ENCODE measurements at regions not wholly inside any gene's neighbourhood (a gene's known extent, or its start where the extent isn't known, plus 50 kb on each side); places are given as distances from the start of the nearest gene placed in this dataset.
"Not testable (repeated sequence)": the region's sequence is repeated elsewhere in the genome, so short reads cannot be mapped to it uniquely, and the experiment has no call there.

DNA sequence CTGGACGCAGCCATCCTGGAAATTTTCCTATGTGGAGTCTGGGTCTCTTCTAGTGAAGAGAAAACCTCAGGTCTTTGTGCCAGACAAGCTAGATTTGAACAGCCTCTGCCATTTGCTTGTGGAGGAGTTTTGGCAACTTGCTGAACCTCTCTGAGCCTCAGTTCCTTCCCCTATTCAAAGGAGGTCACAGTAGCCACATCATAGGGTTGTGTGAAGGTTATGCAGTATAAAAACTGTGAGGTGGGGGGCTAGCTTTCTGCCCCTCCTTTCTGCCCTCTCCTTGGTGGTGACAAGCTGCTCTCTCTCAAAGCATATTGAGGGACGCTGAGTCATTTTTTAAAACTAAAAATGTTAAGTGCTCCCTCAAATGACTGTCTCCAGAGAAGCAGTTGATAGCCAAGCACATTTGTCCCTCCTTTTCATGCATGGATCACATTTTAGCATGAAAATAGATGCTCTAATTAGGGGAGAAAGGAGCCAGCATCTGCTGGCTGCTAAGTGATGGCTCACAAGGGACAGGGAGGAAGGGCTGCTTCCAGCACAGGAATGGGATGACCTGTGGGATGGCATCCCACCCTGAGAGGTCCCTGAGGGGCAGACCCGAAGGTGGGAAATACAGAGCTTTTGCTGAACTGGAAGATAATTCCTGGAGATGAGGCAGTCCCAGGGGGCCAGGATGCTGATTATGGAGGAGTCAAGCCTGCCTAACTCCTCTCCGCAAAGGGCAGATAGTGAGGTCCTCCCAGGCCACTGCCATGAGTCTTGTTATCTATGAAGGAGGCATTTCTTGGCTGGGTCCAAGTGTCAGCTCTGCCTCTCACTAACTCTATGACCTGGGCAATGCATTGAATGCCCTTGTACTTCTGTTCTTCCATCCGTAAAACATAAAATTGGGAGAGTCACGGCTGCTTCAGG lies 218.8 kb downstream of the RAB11FIP4 start:
- FAIRE-seq, result no peak

DNA sequence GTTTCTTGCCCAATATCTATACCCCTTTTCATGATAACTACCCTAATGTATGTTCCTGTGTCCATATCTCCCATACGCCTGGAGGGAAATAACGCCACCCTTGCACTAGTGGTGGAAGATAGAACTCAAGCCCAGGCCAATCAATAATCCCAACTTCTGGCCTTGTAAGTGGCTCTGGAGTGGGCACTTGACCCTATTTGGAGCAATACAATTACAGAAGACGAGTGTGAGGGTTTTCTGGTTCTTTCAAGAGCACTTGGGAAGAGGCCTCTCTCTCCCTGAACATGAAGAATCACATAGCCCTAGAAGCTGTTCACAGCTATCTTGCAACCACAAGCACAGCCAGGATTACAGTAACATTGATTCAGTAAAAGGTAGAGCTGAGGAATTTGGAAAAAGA lies 217.9 kb downstream of the RAB11FIP4 start:
- FAIRE-seq, result no peak

DNA sequence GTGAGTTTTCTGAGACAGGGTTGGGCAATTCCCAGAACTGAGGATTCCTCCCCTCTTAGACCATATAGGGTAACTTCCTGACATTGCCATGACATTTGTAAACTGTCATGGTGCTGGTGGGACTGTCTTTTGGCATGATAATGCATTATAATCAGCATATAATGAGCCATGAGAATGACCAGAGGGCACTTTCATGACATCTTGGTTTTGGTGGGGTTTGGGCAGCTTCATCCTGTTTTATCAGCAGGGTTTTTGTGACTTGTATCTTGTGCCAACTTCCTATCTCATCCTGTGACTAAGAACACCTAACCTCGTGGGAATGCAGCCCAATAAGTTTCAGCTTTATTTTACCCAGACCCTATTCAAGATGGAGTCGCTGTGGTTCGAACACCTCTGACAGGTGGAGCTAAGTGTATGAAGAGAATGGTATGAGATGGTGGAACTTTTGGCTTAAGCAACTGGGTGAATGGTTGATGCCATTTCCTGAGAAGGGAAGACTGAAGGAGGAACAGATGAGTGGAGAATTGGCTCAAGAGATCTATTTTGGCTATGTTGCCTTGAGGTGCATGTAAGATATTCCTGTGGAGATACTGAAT lies 217.3 kb downstream of the RAB11FIP4 start:
- no peak for FAIRE-seq

DNA sequence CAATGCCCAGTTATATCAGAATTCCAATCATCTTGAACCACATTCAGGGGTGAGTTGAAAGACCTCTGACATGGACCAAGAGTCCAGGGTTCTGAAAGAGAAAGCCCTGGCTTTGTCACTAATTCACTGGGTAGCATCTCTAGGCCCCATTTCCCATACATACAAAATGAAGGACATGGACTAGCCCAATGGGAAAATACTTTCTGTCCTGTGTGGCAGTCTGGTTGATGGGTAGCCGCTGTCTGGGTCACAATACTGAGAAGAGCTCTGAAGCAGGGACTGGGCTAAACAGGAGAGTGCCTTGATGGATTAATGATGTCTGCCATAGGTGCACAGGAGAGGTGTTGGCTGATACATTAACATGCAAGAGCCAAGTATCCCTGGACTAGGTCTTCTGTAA lies 214.3 kb downstream of the RAB11FIP4 start:
- no peak for FAIRE-seq

DNA sequence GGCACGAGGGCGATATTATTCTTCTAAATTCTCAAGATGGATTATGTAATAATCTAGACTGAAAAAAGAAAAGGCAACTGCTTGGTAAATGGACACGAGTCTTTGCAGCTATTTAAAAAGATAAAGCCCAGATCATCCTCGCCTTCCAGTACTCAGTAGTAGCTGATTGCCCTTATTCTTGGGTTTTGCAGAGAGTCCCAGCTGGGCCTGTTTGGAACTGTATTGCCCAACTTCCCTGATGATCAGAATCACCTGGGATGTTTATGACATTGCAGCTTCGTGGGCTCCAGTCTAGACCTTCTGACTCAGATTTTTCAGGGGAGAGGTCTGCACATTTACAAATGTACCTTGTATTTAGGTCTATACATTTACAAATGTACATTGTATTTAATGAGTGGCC lies 213.5 kb downstream of the RAB11FIP4 start:
- FAIRE-seq, result no peak

DNA sequence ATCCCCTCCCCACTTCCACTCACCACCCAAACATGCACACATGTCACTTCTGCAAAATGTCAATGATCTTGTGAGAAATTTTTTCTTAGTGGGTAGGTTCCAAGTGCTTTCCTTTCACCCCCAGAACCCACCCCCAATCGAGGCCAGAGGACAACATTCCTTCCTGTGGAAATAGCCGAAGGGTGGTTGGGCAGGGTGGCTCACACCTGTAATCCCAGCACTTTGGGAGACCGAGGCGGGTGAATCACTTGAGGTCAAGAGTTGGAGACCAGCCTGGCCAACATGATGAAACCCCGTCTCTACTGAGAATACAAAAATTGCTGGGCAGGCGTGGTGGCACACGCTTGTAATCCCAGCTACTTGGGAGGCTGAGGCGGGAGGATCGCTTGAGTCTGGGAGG lies 208.7 kb downstream of the RAB11FIP4 start:
- FAIRE-seq, result not testable (repeated sequence)

DNA sequence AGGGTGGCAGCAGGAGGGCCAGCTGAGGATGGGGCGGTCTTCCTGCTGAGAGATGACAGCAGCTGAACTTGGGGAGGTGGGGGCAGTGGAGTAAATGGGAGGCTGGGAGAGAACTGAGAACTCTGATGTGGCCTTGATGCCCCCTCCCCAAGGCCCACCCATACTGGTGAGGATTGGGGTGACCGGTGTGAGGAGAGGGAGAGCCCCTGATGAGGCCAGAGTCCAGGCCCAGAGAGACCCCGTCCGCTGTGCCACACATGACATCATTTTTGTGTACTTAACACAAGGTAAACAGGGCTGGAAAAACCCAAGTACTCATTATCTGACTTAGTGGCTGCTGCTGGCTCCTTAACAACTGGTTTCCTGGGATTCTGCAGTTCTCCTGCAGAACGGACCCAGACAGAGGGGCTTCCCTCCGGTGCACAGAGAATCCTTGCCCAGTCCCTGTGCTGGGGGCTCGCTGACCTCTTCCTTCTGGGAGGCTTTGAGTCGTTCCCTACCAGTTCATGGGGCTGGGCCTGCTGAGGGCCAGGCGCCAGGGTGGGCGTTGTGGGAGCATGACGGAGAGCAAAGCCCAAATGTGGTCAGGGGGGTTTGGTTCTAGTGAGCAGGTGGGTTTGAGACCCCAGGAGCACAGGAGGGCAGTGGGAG lies 207.6 kb downstream of the RAB11FIP4 start:
- FAIRE-seq, result no peak

DNA sequence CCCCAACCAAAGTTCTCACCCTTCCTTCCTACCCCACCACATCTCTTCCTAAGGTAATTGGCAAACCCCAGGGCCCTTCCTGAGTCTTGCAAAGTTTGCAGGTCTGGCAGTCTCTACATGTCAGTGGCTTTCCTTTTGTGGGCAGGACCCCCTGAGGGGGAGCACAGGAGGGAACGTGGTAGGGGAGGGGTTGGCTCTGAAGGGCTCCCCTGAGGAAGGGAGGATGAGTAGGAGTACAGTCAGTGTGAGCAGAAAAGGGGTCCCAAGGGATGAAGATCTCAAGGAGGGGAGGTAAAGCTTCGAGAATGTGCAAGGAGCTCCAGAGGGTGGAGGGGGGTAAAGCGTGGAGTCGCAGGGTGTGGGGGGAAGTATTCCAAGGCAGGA lies 206.9 kb downstream of the RAB11FIP4 start:
- FAIRE-seq, result no peak

DNA sequence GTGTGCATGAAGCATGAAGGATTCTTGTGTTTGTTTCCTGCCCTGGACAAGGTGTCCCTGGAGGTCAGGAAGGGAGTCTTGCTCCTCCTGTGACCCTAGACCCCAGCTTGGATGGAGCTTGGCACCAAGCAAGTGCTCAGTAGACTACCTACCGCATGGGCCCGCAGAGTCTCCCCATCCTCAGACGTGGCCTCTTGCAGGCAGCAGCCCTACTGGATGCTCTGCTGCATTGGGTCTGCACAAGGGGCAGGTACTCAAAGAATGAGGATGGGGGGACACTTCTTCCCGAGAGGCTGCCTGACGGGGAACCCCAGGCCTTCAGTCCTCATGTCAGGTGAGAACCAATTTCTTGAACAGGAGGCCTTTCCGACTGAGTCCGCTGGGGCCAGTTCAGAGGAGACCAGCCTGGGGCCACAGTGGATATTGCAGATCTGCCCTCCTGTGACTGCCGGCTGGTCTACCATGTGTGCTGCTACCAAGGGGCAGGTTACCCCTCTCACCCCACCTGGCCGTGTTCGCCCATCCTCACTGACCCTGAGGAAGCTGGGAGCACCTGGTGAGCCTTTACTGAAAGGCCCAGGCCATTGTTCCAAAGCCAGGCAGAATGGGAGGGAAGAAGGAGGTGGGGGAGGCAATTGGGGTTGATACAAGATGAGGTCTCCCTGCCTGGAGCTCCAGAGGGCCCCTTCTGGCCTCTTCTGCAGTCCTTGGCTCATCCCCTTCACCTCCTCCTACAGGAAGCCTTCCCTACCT lies 206.3 kb downstream of the RAB11FIP4 start:
- no peak for FAIRE-seq

DNA sequence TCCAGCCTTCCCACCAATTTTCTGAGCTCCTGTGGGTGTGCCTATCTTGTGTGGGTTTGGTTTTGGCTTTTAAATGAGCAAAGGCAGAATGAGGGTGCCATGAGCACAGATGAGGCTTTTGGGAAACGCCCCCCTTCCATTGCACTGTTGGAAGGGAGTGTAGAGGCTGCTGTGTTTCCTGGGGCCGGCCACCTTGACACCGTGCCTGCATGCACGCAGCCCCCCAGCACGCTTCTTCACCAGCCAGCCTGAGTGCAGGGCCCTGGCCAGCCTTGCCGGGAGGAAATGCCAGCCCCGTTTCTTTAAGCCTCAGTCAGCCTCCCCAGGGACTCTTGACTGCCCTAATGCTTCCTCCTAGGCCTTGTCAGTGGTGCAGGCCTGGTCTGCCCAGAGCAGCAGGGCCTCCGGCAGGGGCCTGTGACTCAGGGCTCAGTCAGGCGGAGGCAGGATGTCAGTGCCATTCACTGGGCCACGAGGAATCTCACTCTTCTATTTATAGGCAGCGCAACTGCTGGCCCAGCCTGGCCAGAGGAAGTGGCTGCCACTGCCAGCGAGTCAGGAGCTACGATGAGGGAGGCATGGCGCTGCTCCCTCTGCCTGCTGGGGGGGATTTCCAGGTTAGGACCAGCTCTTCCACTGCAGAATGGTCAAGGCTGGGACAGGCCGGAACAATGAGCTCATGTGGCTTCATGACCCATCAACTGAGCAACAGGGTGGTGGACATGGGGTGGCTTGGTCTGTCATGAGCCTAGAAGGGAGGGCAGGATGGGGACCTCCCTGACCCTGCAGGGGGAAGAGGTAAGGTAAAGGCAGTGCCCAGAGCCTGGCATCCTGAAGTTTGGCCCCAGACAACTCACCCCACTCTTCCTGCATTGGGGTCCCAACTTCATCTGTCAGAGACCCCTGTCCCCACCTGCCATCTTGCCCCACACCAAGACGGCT lies 205.2 kb downstream of the RAB11FIP4 start:
- no peak for FAIRE-seq

DNA sequence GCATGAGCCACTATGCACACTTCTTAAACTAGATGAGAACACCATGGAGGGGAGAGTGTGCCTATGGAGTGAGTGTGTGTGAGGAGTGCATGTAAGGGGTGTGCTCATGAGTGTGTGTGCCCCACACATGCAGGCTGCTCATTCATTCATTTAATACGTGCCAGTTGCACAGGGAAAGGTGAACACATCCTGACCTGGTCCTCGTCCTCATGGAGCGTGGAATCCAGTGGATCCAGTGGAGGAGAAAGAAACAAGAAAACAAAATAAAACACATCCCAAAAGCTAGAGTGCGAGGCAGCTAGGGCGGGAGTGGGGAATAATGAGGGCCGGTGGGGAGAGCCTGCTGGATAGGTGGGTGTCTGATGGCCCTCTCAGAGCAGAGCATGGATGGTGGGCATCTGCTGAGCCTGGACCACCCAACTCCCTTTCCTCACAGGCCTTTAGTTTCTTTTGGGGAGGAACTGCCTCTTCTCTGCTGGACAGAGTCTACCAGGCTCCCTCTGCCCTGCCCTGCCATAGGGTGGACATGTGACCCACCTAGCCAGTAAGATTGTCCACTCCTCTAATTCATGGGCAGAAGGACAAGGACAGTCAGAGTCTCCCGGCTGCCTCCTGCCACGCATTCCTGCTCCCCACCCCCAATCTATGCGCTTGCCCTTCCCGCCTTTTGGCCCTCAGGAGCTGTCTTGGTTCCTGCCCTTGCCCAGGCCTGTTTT lies 204.3 kb downstream of the RAB11FIP4 start:
- FAIRE-seq, result no peak

DNA sequence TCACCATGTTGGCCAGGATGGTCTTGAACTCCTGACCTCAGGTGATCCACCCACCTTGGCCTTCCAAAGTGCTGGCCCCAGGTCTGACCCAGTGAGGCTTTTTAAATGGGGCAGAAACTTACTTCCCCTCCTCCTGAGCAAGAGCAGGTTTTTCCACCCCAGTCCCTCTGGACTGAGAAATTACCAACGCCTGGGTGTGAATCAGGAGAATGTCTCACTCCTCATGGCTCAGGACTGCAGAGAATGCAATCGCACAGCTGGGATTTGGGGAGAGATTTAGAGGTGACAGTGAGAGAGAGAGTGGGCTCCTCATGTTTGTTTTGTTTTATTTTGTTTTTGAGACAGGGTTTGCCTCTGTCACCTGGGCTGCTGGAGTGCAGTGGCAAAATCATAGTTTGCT lies 203.6 kb downstream of the RAB11FIP4 start:
- no peak for FAIRE-seq

DNA sequence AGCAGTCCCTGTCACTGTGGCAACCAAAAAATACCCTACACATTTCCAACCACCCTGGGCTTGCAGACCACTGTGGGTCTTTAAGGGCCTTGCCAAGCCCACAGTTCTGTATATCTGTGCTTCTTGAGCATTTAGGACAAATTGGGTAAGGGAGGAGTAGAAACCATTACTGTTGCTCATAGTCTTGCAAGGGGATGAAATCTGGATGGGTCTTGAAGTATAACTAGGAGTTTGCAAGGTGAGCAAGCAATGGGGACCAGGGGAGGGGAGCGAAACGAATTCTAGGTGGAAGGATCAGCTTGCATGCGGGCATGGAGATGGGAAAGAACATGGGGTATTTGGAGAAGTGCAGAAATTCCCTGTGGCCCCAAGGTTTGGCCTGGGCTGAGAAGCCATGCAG lies 202.9 kb downstream of the RAB11FIP4 start:
- FAIRE-seq, result no peak

DNA sequence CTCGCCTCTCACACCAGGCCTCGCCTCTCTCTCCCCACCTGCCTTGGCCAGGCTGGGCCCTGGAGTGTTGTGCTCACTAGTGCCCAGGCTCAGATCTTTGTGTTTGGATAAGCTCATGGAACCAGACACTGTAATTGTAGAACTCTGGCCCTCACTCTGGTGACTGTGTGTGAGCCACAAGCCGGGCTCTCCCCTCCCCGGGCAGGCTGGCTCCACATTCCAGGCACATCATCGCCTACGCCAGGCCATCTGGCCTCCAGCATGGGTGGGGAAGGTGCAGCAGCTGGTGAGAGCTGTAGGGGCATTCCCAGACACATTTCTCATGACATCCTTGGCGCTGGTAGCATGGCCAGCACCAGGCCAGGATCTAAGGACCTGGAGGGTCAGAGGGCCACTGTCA lies 202.3 kb downstream of the RAB11FIP4 start:
- FAIRE-seq, result no peak

DNA sequence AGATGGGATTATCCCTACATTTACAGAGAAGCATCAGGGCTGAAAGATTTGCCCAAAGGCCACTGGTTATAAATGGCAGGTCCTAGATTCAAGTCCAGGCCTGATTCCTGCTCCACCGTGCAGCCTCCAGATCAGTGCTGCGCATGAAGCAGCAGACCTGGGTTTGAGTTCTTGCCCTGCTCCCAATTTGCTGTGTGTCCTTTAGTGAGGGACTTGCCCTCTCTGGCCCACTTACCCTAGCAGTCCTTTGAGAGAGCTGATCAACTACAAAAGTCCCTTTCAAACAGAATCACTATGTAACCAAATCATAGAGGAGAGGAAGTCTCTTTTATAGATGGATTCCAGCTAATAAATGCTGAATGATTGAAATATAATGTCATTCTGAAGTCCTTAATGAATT lies 200.4 kb downstream of the RAB11FIP4 start:
- FAIRE-seq, result no peak

DNA sequence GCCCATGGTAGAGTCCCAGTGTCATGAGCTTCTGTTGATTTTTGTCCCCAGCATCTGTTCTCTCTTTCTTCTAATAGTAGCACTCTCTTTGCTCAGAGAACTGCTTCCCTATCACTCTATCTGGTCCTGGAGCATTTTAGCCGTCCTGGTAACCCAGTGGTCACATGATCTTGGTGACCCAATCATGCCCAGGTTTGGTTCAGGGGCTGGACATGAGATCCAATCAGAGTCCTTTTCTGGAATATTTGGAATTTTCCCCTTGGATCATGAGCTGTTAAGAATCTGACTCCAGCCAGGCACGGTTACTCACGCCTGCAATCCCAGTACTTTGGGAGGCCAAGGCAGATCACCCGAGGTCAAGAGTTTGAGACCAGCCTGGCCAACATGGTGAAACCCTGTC lies 197.0 kb downstream of the RAB11FIP4 start:
- FAIRE-seq, result no peak

DNA sequence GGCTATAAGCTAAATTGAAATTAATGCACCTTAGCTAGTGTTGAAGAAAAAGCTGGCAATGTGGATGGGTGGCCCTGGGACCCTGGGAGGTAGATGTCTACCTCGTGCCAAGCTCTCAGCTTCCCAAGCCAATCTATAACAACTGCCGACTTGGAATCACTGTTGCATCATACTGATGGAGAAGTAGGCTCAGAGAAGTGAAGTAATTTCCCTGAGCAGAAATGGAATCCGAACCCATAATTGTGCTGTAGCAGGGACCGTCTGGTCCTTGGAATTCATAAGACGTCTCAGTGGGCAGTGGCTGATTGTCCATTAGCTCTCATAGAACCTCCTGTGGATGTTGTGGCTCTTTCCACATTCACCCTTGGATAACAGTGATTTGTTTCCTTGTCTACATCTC lies 196.6 kb downstream of the RAB11FIP4 start:
- no peak for FAIRE-seq

Measured in TTC549 (cell line).